ENCODE measurements at regions not wholly inside any gene's neighbourhood (a gene's known extent, or its start where the extent isn't known, plus 50 kb on each side); places are given as distances from the start of the nearest gene placed in this dataset.

DNA sequence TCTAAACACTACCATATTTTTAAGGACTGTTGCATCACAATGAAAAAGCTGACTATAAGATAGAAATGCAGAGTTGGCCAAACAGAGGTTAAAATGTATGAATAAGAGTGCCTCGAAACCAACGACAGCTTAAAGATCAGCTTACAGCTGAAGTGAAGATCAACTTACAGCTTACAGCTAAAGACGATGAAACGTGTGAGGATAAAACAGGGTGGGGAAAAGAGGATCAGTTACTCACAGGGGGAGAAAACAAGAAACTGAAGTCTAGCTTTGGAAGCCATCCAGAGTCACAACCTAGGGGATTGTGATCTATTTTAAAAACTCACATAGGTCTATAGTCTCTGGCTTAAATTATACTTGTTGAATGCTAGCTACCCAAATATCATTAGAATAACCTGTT lies 220.0 kb downstream of the SNCAIP start:
- TF ChIP-seq, protein P1, sequence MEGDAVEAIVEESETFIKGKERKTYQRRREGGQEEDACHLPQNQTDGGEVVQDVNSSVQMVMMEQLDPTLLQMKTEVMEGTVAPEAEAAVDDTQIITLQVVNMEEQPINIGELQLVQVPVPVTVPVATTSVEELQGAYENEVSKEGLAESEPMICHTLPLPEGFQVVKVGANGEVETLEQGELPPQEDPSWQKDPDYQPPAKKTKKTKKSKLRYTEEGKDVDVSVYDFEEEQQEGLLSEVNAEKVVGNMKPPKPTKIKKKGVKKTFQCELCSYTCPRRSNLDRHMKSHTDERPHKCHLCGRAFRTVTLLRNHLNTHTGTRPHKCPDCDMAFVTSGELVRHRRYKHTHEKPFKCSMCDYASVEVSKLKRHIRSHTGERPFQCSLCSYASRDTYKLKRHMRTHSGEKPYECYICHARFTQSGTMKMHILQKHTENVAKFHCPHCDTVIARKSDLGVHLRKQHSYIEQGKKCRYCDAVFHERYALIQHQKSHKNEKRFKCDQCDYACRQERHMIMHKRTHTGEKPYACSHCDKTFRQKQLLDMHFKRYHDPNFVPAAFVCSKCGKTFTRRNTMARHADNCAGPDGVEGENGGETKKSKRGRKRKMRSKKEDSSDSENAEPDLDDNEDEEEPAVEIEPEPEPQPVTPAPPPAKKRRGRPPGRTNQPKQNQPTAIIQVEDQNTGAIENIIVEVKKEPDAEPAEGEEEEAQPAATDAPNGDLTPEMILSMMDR (conservative IDR thresholded peaks at IDR 0.05): no peak
- TF ChIP-seq ZFX (IDR thresholded peaks at IDR 0.05): no peak
